ENCODE measurements at regions not wholly inside any gene's neighbourhood (a gene's known extent, or its start where the extent isn't known, plus 50 kb on each side); places are given as distances from the start of the nearest gene placed in this dataset.
"Not testable (repeated sequence)": the region's sequence is repeated elsewhere in the genome, so short reads cannot be mapped to it uniquely, and the experiment has no call there.

DNA sequence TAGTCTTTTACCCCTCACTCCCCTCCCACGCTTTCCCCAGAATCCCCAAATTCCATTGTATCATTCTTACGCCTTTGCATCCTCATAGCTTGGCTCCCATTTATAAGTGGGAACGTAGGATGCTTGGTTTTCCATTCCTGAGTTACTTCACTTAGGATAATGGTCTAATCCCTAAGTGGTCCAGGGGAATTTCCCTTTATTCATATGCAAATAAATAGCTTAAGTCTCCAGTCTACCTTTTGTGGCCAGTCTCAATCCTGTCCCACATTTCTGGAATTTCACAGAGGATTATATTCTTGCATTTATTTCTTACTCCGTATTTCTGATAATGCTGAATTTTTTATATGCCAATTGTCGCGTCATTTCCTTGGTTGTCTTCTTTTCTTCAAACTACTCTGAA, 245.6 kb upstream of the DAB2 start:
- DNase-seq (ENCODE audit: low read depth), result no peak

GRCh38 chr5:39668980-39669379, 244.2 kb upstream of the DAB2 start:
- no peak for DNase-seq (ENCODE audit: low read depth)

DNA sequence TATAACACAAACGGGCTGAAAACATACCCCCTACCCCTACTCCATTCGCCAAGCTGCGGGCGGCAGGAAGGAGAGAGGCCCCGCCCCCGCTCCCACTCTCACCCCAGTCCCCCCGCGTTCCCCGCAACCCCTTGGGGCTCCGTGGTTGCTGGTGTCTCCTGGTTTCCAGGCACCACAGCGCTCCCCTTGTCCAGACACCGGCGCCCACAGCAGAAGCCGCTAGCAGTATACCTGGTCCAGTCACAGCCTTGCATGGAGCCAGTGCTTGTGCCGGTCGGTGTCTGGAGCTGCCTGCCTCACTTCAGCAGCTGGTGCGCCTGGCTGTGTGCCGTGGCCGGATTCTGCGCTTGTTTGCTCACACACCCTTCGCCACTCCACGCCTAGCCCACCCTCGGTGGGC, 240.5 kb upstream of the DAB2 start:
- no peak for DNase-seq (ENCODE audit: low read depth)

DNA sequence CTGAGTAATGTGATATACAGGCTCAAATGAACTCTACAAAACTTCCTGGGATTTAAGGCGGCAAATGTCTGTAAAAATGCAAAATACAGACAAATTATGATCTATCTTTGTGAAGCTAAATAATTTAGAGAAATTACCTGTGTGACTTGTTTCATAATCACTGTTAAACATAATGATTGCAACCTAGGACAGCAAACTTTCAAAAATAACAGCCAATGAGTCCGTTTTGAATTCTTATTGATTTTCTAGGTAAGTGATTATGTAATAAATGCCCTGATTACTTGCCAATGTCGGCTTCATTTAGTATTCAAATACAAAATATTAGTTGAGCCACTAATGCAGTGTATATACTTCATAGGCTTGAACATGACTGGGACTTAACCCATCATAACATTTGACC, 238.2 kb upstream of the DAB2 start:
- no peak for DNase-seq (ENCODE audit: low read depth)

DNA sequence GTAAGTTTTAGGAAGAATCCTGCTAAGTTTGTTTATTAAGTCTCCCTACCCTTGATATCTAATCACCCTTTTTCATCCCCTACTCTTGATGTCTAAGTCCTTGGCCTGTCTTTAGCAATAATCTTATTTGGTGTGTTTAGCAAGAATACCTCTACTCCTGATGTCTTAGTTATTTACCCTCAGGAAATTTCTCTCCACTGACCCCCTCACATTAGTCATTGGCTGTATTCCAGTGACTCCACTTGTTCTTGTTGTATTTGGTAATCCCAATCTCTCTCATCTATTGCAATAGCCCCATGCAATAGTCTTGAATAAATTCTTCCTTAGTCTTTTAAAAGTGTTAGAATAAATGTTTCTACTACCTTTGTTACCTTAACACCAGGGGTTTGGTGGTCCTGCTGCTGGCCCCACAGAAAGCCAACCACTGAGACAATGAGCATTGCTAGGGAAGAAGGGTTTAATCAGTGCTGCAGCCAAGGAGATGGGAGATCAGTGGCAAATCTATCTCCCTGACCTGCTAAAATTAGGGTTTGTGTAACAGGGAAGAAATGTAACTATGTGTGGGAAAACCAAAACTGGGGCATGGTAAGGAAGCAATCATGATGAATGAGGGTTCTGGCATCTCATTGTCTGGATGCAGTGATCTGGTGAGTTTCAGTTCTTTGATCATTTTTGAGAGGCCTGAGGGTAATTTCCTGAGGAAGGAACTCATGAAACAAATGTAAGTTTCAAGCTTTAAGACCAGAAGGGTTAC, 236.4 kb upstream of the DAB2 start:
- peak; percentile 89 for DNase-seq (ENCODE audit: low read depth)

- no peak for DNase-seq (ENCODE audit: low read depth)
These were observed 235.2 kb upstream of the DAB2 start for GRCh38 chr5:39660020-39660419.

GRCh38 chr5:39658866-39659265, 234.1 kb upstream of the DAB2 start:
- no peak for DNase-seq (ENCODE audit: low read depth)

DNA sequence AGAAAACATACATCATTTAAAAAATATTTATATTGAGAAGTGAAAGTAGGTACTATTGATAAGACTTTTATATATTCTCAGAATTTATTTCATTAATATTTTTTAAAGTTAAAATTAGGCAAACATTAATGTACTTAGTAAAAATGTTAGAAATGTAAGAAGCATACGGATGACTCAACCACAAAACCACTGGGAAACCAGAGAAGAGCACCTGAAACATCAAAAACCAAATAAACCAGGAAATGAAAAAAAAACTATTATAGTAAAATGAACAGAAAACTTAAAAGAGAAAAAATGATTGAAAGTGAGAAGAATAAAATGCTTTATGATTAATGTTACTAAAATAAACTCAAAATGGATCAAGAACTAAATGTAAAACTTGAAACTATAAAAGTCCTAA, 233.2 kb upstream of the DAB2 start:
- DNase-seq (ENCODE audit: low read depth), result no peak

DNA sequence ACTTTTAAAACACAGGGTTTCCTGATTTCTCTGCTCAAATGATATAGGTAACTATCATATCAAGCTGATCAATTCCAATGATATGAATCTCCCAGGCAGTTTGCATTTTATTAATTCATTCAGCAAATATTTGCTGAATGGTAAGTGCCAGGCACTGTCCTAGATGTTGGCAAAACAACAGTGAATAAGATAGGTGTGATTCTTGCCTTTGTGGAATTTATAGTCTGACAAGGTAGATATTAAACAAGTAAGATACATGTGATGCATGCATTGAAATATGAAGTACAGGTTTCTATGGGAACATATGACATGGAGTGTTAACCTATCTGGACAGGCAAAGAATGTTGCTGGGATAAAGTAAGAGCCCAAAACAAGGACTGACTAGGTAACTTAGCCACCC, 231.8 kb upstream of the DAB2 start:
- no peak for DNase-seq (ENCODE audit: low read depth)

- DNase-seq (ENCODE audit: low read depth), result no peak
These were observed 229.9 kb upstream of the DAB2 start for GRCh38 chr5:39654715-39655114.

DNA sequence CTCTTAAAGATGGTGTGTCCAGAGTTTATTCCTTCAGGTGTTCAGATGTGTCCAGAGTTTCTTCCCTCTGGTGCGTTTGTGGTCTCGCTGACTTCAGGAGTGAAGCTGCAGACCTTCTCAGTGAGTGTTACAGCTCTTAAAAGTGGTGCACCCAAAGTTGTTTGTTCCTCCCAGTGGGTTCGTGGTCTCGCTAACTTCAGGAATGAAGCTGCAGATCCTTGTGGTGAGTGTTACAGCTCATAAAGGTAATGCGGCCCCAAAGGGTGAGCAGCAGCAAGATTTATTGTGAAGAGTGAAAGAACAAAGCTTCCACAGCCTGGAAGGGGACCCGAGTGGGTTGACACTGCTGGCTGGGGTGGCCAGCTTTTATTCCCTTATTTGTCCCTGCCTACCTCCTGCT, 227.7 kb upstream of the DAB2 start:
- not testable (repeated sequence) for DNase-seq (ENCODE audit: low read depth)

GRCh38 chr5:39652036-39652435, 227.3 kb upstream of the DAB2 start:
- DNase-seq (ENCODE audit: low read depth), result no peak

GRCh38 chr5:39650008-39650762, 225.4 kb upstream of the DAB2 start:
- no peak for DNase-seq (ENCODE audit: low read depth)

- DNase-seq (ENCODE audit: low read depth), result peak; percentile 26
These were observed 224.1 kb upstream of the DAB2 start for GRCh38 chr5:39648848-39649227.

DNA sequence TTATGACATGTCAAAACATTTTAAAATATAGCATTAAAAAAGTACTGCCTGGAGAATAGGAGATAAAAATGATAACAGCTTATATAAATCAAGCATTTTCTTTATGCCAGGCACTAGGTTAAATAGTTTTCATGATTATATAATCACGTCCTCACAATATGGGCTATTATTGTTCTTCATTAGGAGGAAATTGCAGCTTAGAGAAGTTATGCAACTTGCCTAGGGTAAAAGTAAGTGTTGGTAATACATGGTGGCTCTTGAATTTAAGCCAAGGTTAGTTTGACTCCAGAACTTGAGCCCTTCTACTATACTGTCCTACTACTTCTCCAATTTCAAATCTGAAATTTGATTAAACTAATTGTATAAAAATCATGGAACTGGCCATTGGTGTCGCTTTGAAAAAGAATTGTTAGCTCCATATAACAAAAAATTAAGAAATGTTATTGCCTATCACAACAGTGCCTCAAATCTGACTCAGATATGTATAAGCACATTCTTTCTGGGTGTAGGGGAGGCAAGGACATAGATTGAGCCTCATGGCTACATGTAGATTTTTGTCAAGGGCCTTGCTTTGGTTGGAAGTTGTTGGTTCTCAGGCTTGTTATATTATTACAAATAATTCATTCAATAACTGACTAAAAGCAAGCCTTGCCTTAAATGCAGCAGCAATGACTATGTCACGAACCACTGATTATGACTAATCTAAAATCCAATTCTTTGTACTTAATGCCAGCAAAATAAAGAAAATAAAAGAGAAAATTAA, 223.5 kb upstream of the DAB2 start:
- no peak for DNase-seq (ENCODE audit: low read depth)

GRCh38 chr5:39640552-39640951, 215.8 kb upstream of the DAB2 start:
- DNase-seq (ENCODE audit: low read depth), result no peak

DNA sequence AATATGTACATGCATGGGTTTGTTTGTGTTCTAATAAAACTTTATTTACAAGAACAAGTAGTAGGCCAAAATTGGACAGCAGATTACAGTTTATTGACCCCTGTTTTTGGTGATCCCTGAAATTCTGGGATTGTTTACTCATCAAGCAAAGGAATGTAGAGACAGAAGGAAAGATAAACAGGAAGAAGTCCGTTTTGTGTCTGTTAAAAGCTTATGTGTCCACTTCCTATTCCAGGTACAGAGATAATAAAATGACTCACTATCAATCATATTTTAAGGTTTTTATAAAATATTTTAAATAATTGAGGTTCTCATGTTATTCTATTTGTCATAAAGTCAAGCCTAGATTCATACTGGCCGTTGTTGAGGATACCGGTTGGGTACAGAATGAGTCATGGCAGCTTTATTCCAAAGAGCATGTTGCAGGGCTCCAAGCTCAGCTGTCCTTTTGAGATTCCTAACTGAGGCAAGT, 214.9 kb upstream of the DAB2 start:
- DNase-seq (ENCODE audit: low read depth), result peak; percentile 35

- no peak for DNase-seq (ENCODE audit: low read depth)
These were observed 214.0 kb upstream of the DAB2 start for GRCh38 chr5:39638813-39639212.

DNA sequence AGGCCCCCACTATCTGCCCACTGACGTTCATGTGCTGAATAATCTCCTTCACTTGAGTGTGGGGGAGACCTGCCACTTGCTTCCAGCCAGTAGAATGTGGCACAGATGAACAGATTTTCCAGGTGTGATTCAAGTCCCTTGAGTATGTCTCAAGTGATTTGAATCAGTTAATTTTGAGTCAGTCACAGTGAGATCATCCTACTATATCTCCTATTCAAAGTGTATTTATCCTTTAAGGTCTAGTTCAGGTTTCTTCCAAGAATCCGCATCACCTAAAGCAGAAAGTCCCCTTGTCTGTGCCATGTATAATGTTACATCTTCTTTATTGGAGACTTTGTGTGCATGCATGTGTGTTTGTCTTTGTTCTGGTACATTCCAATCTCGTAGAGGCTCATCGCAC, 208.3 kb upstream of the DAB2 start:
- DNase-seq (ENCODE audit: low read depth), result no peak

DNA sequence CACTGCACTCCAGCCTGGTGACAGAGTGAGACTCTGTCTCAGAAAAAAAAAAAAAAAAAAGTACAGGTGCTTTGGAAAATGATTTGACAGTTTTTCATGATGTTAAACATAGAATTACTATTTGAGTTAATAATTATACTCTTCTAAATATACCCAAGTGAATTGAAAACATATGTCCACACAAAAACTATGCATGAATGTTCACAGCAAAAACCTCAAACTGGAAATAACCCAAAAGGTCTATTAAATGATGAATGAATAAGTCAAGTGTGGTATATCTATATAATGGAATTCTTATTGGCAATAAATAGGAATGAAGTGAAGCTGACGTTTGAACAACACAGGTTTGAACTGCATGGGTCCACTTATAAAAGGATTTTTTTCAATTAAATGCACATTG, 207.2 kb upstream of the DAB2 start:
- no peak for DNase-seq (ENCODE audit: low read depth)

DNA sequence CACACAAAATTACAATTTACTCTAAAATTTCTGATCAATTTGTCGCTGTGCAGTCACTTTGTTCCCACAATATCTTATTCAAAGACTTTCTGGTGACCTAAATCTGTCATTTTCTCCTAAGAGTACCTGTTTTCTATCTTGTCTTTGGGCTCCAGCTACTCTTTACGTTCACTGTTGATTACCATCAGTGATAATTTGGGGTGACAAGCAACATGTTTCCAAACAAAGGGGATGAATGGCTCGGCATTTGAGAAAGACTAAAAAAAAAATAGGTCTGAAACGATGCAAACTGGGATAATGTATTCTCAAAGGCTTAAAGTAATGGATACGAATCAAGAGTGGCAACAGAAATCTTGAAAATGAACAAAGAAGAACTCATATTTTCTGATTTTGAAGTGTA, 205.2 kb upstream of the DAB2 start:
- no peak for DNase-seq (ENCODE audit: low read depth)

DNA sequence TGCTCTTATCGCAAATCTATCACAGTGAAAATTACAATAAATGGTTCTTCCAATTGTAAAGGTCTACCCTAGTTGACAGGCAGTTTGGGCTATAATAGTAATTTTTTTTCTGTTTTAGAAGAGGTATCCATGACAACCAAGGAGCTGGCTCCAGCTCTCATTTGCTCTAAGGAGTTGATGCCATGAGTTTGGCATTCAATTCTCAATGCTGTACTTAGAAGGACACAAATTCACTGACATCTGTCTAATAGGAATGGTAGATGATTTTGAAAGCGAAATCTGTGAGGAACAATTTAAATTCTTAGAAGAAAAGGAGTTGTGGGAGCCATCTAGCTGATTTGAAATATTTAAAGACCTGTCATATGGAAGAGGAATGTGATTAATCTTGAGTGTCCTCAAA, 203.6 kb upstream of the DAB2 start:
- DNase-seq (ENCODE audit: low read depth), result no peak

Measured in myocyte (in vitro differentiated cells).